ENCODE measurements at regions not wholly inside any gene's neighbourhood (a gene's known extent, or its start where the extent isn't known, plus 50 kb on each side); places are given as distances from the start of the nearest gene placed in this dataset.

GRCh38 chr3:84260596-84260995 is 698.2 kb upstream of the CADM2 start (continued):
- TF ChIP-seq MAFF (IDR thresholded peaks at IDR 0.05; ENCODE audit: low read length) (no peak), PHB (CRISPR knock-in tag; IDR thresholded peaks at IDR 0.05) (no peak)

- no TSS peak for BruUV-seq (replicated peaks)
These were observed 693.0 kb upstream of the CADM2 start for GRCh38 chr3:84265768-84266167.

More at GRCh38 chr3:84265768-84266167, 693.0 kb upstream of the CADM2 start:
- in situ Hi-C loops (cut with MboI), result no loop called here
- ChIA-PET CTCF (ENCODE audit: low intra/inter-chr PET ratio) (no interaction called here), POLR2A (no interaction called here)
- Histone ChIP-seq H3K4me1 (replicated peaks in 1 of 2; ENCODE audit: control insufficient read depth in 2 of 2, insufficient read depth in 2 of 2, low read length in 2 of 2) (no peaks in the 10 kb centered on the region), H3K9me1 (ENCODE audit: control insufficient read depth, insufficient read depth, low read length) (no peaks in the 10 kb centered on the region), H3K27ac (ENCODE audit: extremely low read depth, low read depth, low read length) (no peak overlapping the region), H3K27me3 (ENCODE audit: control insufficient read depth in 2 of 2, insufficient read depth in 2 of 2, low read length in 2 of 2) (no peaks in the 10 kb centered on the region), H3K36me3 (ENCODE audit: control insufficient read depth, insufficient read depth, low read length) (no peaks in the 10 kb centered on the region), H2AFZ (ENCODE audit: low read depth, low read length) (no peak overlapping the region), H3K4me3 (no peak overlapping the region), H3K9ac (ENCODE audit: insufficient read depth in 1 of 2, low read depth in 2 of 2, low read length in 2 of 2) (no peak overlapping the region), H3K4me2 (ENCODE audit: insufficient read depth, low read length) (no peak overlapping the region), H4K20me1 (replicated peaks; ENCODE audit: control insufficient read depth, insufficient read depth, low read length) (no peaks in the 10 kb centered on the region), H3K9me3 (replicated peaks; ENCODE audit: control insufficient read depth, insufficient read depth, low read depth, low read length) (no peaks in the 10 kb centered on the region), H3K79me2 (ENCODE audit: control insufficient read depth, insufficient read depth, low read length) (no peaks in the 10 kb centered on the region)
- intact Hi-C loops (cut with micrococcal nuclease), result no loop called here
- ATAC-seq, result no peak
- WGBS (ENCODE audit: insufficient coverage, low coverage, missing lambda C conversion rate), result 28% methylated on average over 4 of the region's 4 CpGs
- DNase-seq (ENCODE audit: extremely low read depth in 1 of 4, low spot score in 3 of 4), result no peak
- TF ChIP-seq MEF2A (IDR thresholded peaks at IDR 0.05; ENCODE audit: control insufficient read depth, low read depth, low read length), result no peak
- TF ChIP-seq SMAD4 (CRISPR knock-in tag; conservative IDR thresholded peaks at IDR 0.05), result no peak
- TF ChIP-seq ZNF316 (IDR thresholded peaks at IDR 0.05), result no peak
- no peak for TF ChIP-seq SMAD1 (IDR thresholded peaks at IDR 0.05; ENCODE audit: low read depth, low read length, partially characterized antibody)
- TF ChIP-seq TOE1 (IDR thresholded peaks at IDR 0.05; ENCODE audit: borderline replicate concordance), result no peak
- TF ChIP-seq TOE1 (CRISPR knock-in tag; IDR thresholded peaks at IDR 0.05; ENCODE audit: borderline replicate concordance, low read depth), result no peak
- TF ChIP-seq, protein P1, sequence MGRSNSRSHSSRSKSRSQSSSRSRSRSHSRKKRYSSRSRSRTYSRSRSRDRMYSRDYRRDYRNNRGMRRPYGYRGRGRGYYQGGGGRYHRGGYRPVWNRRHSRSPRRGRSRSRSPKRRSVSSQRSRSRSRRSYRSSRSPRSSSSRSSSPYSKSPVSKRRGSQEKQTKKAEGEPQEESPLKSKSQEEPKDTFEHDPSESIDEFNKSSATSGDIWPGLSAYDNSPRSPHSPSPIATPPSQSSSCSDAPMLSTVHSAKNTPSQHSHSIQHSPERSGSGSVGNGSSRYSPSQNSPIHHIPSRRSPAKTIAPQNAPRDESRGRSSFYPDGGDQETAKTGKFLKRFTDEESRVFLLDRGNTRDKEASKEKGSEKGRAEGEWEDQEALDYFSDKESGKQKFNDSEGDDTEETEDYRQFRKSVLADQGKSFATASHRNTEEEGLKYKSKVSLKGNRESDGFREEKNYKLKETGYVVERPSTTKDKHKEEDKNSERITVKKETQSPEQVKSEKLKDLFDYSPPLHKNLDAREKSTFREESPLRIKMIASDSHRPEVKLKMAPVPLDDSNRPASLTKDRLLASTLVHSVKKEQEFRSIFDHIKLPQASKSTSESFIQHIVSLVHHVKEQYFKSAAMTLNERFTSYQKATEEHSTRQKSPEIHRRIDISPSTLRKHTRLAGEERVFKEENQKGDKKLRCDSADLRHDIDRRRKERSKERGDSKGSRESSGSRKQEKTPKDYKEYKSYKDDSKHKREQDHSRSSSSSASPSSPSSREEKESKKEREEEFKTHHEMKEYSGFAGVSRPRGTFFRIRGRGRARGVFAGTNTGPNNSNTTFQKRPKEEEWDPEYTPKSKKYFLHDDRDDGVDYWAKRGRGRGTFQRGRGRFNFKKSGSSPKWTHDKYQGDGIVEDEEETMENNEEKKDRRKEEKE (IDR thresholded peaks at IDR 0.05; ENCODE audit: borderline replicate concordance in 1 of 2, control insufficient read depth in 1 of 2, low read depth in 2 of 2, low read length in 1 of 2), result no peak
- no peak for TF ChIP-seq PCBP1 (IDR thresholded peaks at IDR 0.05; ENCODE audit: low read depth, low read length, poor library complexity, severe bottlenecking)
- no peak for FAIRE-seq

All from K562 (cell line).